HEK293 (cell line): ENCODE measurements at regions not wholly inside any gene's neighbourhood (a gene's known extent, or its start where the extent isn't known, plus 50 kb on each side); places are given as distances from the start of the nearest gene placed in this dataset.

Experiments
- CTCF ChIA-PET: fragments of 350-600 bp; formaldehyde crosslinking; extraction: SDS; loops from one replicate; lab custom pipeline; 2021; ENCODE audit warnings: antibody characterized with exemption; lab: Yijun Ruan, JAX
- POLR2A ChIA-PET: fragments of 300-600 bp; formaldehyde crosslinking; extraction: SDS; loops from one replicate; lab custom pipeline; 2020; ENCODE audit warnings: antibody characterized with exemption, inconsistent platforms; lab: Yijun Ruan, JAX
- H3K27ac ChIP-seq: fragments of 200-500 bp; sonication (Bioruptor generic); 2 replicates; pipeline ENCODE4 v1.5.1; 2014; ENCODE audit warnings: low read depth, low read length, control low read depth, inconsistent platforms; ENCODE audit errors: extremely low read depth
- H3K36me3 ChIP-seq, 2 experiments: fragments of 200-500 bp in 1 of 2; sonication (Bioruptor generic) in 1 of 2; 1 replicate in 1 of 2; 2 replicates in 1 of 2; pipeline ENCODE4 v1.5.1; 2014 to 2017; ENCODE audit warnings: inconsistent platforms in 2 of 2, low read length in 2 of 2; ENCODE audit not compliant: control insufficient read depth in 2 of 2, insufficient read depth in 1 of 2
- H3K4me1 ChIP-seq: fragments of 200-500 bp; sonication (Bioruptor generic); 2 replicates; pipeline ENCODE4 v1.5.1; 2014; ENCODE audit warnings: mild to moderate bottlenecking, low read length, inconsistent platforms; ENCODE audit not compliant: control insufficient read depth, insufficient read depth
- H3K4me3 ChIP-seq: 2 replicates; pipeline ENCODE4 v1.5.1; 2011; ENCODE audit warnings: low read depth, mild to moderate bottlenecking, control low read depth, low read length, moderate library complexity
- H3K9me3 ChIP-seq: fragments of 200-500 bp; sonication (Bioruptor generic); 2 replicates; pipeline ENCODE4 v1.5.1; 2014; ENCODE audit warnings: low read depth, low read length, inconsistent platforms; ENCODE audit not compliant: control insufficient read depth, insufficient read depth
- SCRT2 ChIP-seq: fragments of 450-650 bp; formaldehyde crosslinking; IDR thresholded peaks from 2 replicates; pipeline ENCODE4 v1.5.1; 2016; ENCODE audit warnings: missing biosample characterization, missing genetic modification characterization
- ZBTB20 ChIP-seq: fragments of 450-650 bp; formaldehyde crosslinking; IDR thresholded peaks from 2 replicates; pipeline ENCODE4 v1.5.1; 2016; ENCODE audit warnings: missing biosample characterization, missing genetic modification characterization
- ZFP3 ChIP-seq: fragments of 450-650 bp; formaldehyde crosslinking; IDR thresholded peaks from 2 replicates; pipeline ENCODE4 v1.5.1; 2016; ENCODE audit warnings: low read depth, missing biosample characterization, missing genetic modification characterization
- ZNF335 ChIP-seq: fragments of 450-650 bp; formaldehyde crosslinking; conservative IDR thresholded peaks from 2 replicates; pipeline ENCODE4 v1.5.1; 2016; ENCODE audit warnings: missing biosample characterization, missing genetic modification characterization
- ZNF341 ChIP-seq: fragments of 450-650 bp; formaldehyde crosslinking; IDR thresholded peaks from 2 replicates; pipeline ENCODE4; 2016; ENCODE audit warnings: low read depth, missing biosample characterization, missing genetic modification characterization
- ZNF354C ChIP-seq: fragments of 450-650 bp; formaldehyde crosslinking; IDR thresholded peaks from 2 replicates; pipeline ENCODE4 v1.5.1; 2016; ENCODE audit warnings: missing biosample characterization, missing genetic modification characterization, low read depth, borderline replicate concordance
- ZNF362 ChIP-seq: fragments of 450-650 bp; formaldehyde crosslinking; IDR thresholded peaks from 2 replicates; pipeline ENCODE4 v1.5.1; 2016; ENCODE audit warnings: missing biosample characterization, missing genetic modification characterization
- ZNF366 ChIP-seq: fragments of 450-650 bp; formaldehyde crosslinking; conservative IDR thresholded peaks from 2 replicates; pipeline ENCODE4 v1.5.1; 2016; ENCODE audit warnings: missing biosample characterization, missing genetic modification characterization
- ZNF521 ChIP-seq: fragments of 450-650 bp; formaldehyde crosslinking; IDR thresholded peaks from 2 replicates; pipeline ENCODE4 v1.5.1; 2017; ENCODE audit warnings: missing biosample characterization, mild to moderate bottlenecking, missing genetic modification characterization
- ZNF529 ChIP-seq: fragments of 450-650 bp; formaldehyde crosslinking; IDR thresholded peaks from 2 replicates; pipeline ENCODE4 v1.5.1; 2017; ENCODE audit warnings: missing genetic modification characterization, missing biosample characterization; ENCODE audit not compliant: insufficient replicate concordance
- ZNF621 ChIP-seq: fragments of 450-650 bp; formaldehyde crosslinking; IDR thresholded peaks from 2 replicates; pipeline ENCODE4 v1.5.1; 2017; ENCODE audit warnings: missing biosample characterization, missing genetic modification characterization
- ZNF623 ChIP-seq: fragments of 450-650 bp; formaldehyde crosslinking; IDR thresholded peaks from 2 replicates; pipeline ENCODE4 v1.5.1; 2016; ENCODE audit warnings: missing biosample characterization, missing genetic modification characterization
- ZNF626 ChIP-seq: fragments of 450-650 bp; sonication (Bioruptor Pico); formaldehyde crosslinking; IDR thresholded peaks from 2 replicates; pipeline ENCODE4 v1.5.1; 2018; ENCODE audit warnings: missing biosample characterization, missing genetic modification characterization, inconsistent platforms
- ZNF707 ChIP-seq: fragments of 450-650 bp; formaldehyde crosslinking; IDR thresholded peaks from 2 replicates; pipeline ENCODE4 v1.5.1; 2016; ENCODE audit warnings: missing biosample characterization, missing genetic modification characterization
- ZXDB ChIP-seq: fragments of 450-650 bp; formaldehyde crosslinking; IDR thresholded peaks from 2 replicates; pipeline ENCODE4 v1.5.1; 2016; ENCODE audit warnings: missing biosample characterization, missing genetic modification characterization
- TF ChIP-seq, protein P1 (sequence below): fragments of 450-650 bp; formaldehyde crosslinking; IDR thresholded peaks from 2 replicates; pipeline ENCODE4 v1.5.1; 2017; ENCODE audit warnings: missing biosample characterization, missing genetic modification characterization
- TF ChIP-seq, protein P2 (sequence below): fragments of 450-650 bp; formaldehyde crosslinking; IDR thresholded peaks from 2 replicates; pipeline ENCODE4 v1.5.1; 2016; ENCODE audit warnings: missing biosample characterization, missing genetic modification characterization
- TF ChIP-seq, protein P3 (sequence below): fragments of 450-650 bp; formaldehyde crosslinking; IDR thresholded peaks from 2 replicates; pipeline ENCODE4 v1.5.1; 2016; ENCODE audit warnings: missing biosample characterization, missing genetic modification characterization

- TF ChIP-seq, protein P1, sequence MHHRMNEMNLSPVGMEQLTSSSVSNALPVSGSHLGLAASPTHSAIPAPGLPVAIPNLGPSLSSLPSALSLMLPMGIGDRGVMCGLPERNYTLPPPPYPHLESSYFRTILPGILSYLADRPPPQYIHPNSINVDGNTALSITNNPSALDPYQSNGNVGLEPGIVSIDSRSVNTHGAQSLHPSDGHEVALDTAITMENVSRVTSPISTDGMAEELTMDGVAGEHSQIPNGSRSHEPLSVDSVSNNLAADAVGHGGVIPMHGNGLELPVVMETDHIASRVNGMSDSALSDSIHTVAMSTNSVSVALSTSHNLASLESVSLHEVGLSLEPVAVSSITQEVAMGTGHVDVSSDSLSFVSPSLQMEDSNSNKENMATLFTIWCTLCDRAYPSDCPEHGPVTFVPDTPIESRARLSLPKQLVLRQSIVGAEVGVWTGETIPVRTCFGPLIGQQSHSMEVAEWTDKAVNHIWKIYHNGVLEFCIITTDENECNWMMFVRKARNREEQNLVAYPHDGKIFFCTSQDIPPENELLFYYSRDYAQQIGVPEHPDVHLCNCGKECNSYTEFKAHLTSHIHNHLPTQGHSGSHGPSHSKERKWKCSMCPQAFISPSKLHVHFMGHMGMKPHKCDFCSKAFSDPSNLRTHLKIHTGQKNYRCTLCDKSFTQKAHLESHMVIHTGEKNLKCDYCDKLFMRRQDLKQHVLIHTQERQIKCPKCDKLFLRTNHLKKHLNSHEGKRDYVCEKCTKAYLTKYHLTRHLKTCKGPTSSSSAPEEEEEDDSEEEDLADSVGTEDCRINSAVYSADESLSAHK (tag by site-specific recombination): no peak
- TF ChIP-seq ZNF366 (tag by site-specific recombination) (no peak), ZNF354C (tag by site-specific recombination) (no peak), ZNF335 (tag by site-specific recombination) (no peak), ZFP3 (tag by site-specific recombination) (no peak), SCRT2 (tag by site-specific recombination) (no peak), ZNF621 (tag by site-specific recombination) (no peak), ZNF529 (tag by site-specific recombination) (no peak), ZNF626 (no peak)
- no peaks in the 10 kb centered on the region for H3K36me3 ChIP-seq
- H3K27ac ChIP-seq: no peak overlapping the region
- H3K9me3 ChIP-seq: no peaks in the 10 kb centered on the region
- ChIA-PET CTCF (interaction anchor here (0.6 to 0.9 kb wide), 2 partner anchors 233 to 1393 kb away, joined by 3 to 4 read pairs; no protein-coding TSS in a partner anchor), POLR2A (no interaction called here)
- no peak overlapping the region for H3K4me3 ChIP-seq
- H3K4me1 ChIP-seq: no peaks in the 10 kb centered on the region
These were observed 110.2 kb downstream of the MATN1 start for GRCh38 chr1:30613188-30613587.

- TF ChIP-seq ZBTB20 (tag by site-specific recombination) (peak; percentile 57), ZNF362 (tag by site-specific recombination) (no peak)
- TF ChIP-seq, protein P2, sequence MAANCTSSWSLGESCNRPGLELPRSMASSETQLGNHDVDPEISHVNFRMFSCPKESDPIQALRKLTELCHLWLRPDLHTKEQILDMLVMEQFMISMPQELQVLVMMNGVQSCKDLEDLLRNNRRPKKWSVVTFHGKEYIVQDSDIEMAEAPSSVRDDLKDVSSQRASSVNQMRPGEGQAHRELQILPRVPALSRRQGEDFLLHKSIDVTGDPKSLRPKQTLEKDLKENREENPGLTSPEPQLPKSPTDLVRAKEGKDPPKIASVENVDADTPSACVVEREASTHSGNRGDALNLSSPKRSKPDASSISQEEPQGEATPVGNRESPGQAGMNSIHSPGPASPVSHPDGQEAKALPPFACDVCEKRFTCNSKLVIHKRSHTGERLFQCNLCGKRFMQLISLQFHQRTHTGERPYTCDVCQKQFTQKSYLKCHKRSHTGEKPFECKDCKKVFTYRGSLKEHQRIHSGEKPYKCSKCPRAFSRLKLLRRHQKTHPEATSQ (tag by site-specific recombination): no peak
- Histone ChIP-seq H3K9me3 (no peaks in the 10 kb centered on the region), H3K36me3 (no peaks in the 10 kb centered on the region), H3K4me1 (no peaks in the 10 kb centered on the region), H3K4me3 (no peak overlapping the region), H3K27ac (no peak overlapping the region)
- CTCF ChIA-PET: interaction anchor here (0.9 kb wide), 1 partner anchor 232 kb away, joined by 4 read pairs; no protein-coding TSS in a partner anchor
- POLR2A ChIA-PET: no interaction called here
These were observed 110.8 kb downstream of the MATN1 start for GRCh38 chr1:30612536-30613065.

DNA sequence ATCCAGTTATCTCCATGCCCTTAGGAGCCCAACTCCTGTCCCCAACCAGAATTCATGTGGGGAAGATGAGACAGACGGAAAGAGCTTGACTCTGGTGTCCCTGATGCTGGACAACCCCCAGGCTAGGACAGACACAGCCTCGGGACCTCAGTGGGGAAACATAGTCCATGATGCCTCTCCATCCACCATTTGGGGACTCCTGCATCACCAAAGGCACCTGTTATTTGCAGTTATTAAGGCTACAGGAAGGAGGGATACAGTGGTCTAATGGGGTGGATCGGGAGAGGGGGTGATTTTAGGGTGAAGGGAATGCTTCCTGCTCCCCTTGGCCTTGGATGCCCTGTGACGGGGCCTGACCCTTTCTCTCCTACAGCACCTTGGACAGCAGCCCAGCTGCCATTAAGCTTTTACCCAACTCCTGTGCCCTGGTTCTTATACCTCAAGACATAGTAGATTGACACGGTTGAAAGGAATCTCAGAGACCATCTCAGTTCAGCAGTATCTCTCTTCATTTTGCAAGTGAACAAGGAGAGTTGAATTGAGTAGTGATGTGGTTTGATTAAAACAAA, 111.6 kb downstream of the MATN1 start:
- Histone ChIP-seq H3K27ac (no peak overlapping the region), H3K9me3 (no peaks in the 10 kb centered on the region), H3K4me1 (no peaks in the 10 kb centered on the region), H3K4me3 (no peak overlapping the region), H3K36me3 (no peaks in the 10 kb centered on the region)
- TF ChIP-seq ZXDB (tag by site-specific recombination) (no peak), ZNF707 (tag by site-specific recombination) (no peak), ZNF341 (no peak), ZNF623 (no peak), ZNF521 (tag by site-specific recombination) (no peak)
- TF ChIP-seq, protein P3, sequence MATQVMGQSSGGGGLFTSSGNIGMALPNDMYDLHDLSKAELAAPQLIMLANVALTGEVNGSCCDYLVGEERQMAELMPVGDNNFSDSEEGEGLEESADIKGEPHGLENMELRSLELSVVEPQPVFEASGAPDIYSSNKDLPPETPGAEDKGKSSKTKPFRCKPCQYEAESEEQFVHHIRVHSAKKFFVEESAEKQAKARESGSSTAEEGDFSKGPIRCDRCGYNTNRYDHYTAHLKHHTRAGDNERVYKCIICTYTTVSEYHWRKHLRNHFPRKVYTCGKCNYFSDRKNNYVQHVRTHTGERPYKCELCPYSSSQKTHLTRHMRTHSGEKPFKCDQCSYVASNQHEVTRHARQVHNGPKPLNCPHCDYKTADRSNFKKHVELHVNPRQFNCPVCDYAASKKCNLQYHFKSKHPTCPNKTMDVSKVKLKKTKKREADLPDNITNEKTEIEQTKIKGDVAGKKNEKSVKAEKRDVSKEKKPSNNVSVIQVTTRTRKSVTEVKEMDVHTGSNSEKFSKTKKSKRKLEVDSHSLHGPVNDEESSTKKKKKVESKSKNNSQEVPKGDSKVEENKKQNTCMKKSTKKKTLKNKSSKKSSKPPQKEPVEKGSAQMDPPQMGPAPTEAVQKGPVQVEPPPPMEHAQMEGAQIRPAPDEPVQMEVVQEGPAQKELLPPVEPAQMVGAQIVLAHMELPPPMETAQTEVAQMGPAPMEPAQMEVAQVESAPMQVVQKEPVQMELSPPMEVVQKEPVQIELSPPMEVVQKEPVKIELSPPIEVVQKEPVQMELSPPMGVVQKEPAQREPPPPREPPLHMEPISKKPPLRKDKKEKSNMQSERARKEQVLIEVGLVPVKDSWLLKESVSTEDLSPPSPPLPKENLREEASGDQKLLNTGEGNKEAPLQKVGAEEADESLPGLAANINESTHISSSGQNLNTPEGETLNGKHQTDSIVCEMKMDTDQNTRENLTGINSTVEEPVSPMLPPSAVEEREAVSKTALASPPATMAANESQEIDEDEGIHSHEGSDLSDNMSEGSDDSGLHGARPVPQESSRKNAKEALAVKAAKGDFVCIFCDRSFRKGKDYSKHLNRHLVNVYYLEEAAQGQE (tag by site-specific recombination): peak; percentile 93
- ChIA-PET POLR2A (no interaction called here), CTCF (no interaction called here)
